ENCODE measurements at regions not wholly inside any gene's neighbourhood (a gene's known extent, or its start where the extent isn't known, plus 50 kb on each side); places are given as distances from the start of the nearest gene placed in this dataset.

- intact Hi-C loops (cut with micrococcal nuclease; ENCODE audit: unreplicated experiment), result no loop called here
- H3K9me3 Mint-ChIP-seq (ENCODE audit: low read depth, unreplicated experiment), result no peaks in the 10 kb centered on the region
- no TSS peak for BruUV-seq (replicated peaks)
- CTCF ChIA-PET, result no interaction called here
- no peak overlapping the region for H3K27ac Mint-ChIP-seq (ENCODE audit: unreplicated experiment)
- H3K27me3 Mint-ChIP-seq (ENCODE audit: unreplicated experiment), result no peaks in the 10 kb centered on the region
- H3K36me3 Mint-ChIP-seq (ENCODE audit: insufficient read depth, unreplicated experiment), result no peaks in the 10 kb centered on the region
- H3K4me1 Mint-ChIP-seq (ENCODE audit: low read depth, unreplicated experiment), result no peaks in the 10 kb centered on the region
- TF ChIP-seq CTCF (IDR thresholded peaks at IDR 0.05; ENCODE audit: unreplicated experiment), result no peak
- no peak for DNase-seq
- no peak overlapping the region for H3K4me3 Mint-ChIP-seq (ENCODE audit: low read depth, unreplicated experiment)
These were observed 226.7 kb upstream of the ARHGAP42 start for GRCh38 chr11:100460426-100460825.

DNA sequence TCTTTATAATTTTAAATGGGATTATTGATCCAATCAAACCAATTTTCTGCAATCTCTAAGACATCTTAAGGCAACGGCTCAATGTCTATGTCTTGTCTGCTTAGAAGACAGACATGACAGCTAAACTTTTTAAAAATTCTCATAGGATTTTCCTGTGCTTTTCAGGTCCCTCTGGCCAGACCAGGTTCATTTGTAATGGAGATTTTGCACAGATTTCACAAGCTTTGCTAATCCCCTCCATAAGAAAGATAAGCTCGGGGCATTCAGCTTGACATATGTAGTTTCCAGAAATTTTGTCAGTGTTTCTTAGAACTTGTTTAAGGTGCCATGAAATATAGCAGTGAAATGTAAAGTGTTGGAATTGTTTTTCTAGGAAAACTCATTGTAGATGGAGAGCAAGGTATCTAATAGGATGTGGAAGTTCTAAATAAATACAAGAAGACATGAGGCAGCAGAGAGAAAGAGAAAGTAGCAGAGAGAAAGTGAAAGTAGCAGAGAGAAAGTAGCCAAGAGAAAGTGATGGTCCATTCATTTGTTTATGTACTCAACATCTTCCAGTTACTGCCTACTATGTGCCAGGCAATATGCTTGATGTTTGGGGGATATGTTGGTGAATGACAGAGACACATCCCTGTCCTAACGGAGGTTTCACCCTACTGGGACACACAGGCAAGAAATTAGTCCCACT is 219.1 kb upstream of the ARHGAP42 start:
- TF ChIP-seq CTCF (IDR thresholded peaks at IDR 0.05; ENCODE audit: unreplicated experiment), result no peak
- BruUV-seq (replicated peaks), result no TSS peak
- Mint-ChIP-seq H3K36me3 (ENCODE audit: insufficient read depth, unreplicated experiment) (no peaks in the 10 kb centered on the region), H3K27me3 (ENCODE audit: unreplicated experiment) (peaks cover 25% of the 10 kb centered on the region), H3K9me3 (ENCODE audit: low read depth, unreplicated experiment) (peaks cover 3% of the 10 kb centered on the region), H3K27ac (ENCODE audit: unreplicated experiment) (no peak overlapping the region), H3K4me1 (ENCODE audit: low read depth, unreplicated experiment) (no peaks in the 10 kb centered on the region), H3K4me3 (ENCODE audit: low read depth, unreplicated experiment) (no peak overlapping the region)
- no peak for DNase-seq
- CTCF ChIA-PET, result interaction anchor here (0.7 kb wide), 1 partner anchor 527 kb away, joined by 3 read pairs; no protein-coding TSS in a partner anchor
- intact Hi-C loops (cut with micrococcal nuclease; ENCODE audit: unreplicated experiment), result no loop called here

- BruUV-seq (replicated peaks), result no TSS peak
- intact Hi-C loops (cut with micrococcal nuclease; ENCODE audit: unreplicated experiment), result no loop called here
- TF ChIP-seq CTCF (IDR thresholded peaks at IDR 0.05; ENCODE audit: unreplicated experiment), result no peak
- no peak overlapping the region for H3K4me3 Mint-ChIP-seq (ENCODE audit: low read depth, unreplicated experiment)
- H3K4me1 Mint-ChIP-seq (ENCODE audit: low read depth, unreplicated experiment), result no peaks in the 10 kb centered on the region
- H3K27ac Mint-ChIP-seq (ENCODE audit: unreplicated experiment), result no peak overlapping the region
- peaks cover 44% of the 10 kb centered on the region for H3K27me3 Mint-ChIP-seq (ENCODE audit: unreplicated experiment)
- CTCF ChIA-PET, result no interaction called here
- DNase-seq, result no peak
- H3K36me3 Mint-ChIP-seq (ENCODE audit: insufficient read depth, unreplicated experiment), result no peaks in the 10 kb centered on the region
- peaks cover 3% of the 10 kb centered on the region for H3K9me3 Mint-ChIP-seq (ENCODE audit: low read depth, unreplicated experiment)
These were observed 217.3 kb upstream of the ARHGAP42 start for GRCh38 chr11:100469835-100470234.

- H3K4me3 Mint-ChIP-seq (ENCODE audit: low read depth, unreplicated experiment), result no peak overlapping the region
- TF ChIP-seq CTCF (IDR thresholded peaks at IDR 0.05; ENCODE audit: unreplicated experiment), result no peak
- no TSS peak for BruUV-seq (replicated peaks)
- no peaks in the 10 kb centered on the region for H3K36me3 Mint-ChIP-seq (ENCODE audit: insufficient read depth, unreplicated experiment)
- no peaks in the 10 kb centered on the region for H3K9me3 Mint-ChIP-seq (ENCODE audit: low read depth, unreplicated experiment)
- CTCF ChIA-PET, result no interaction called here
- H3K27me3 Mint-ChIP-seq (ENCODE audit: unreplicated experiment), result peaks cover 48% of the 10 kb centered on the region
- H3K27ac Mint-ChIP-seq (ENCODE audit: unreplicated experiment), result no peak overlapping the region
- intact Hi-C loops (cut with micrococcal nuclease; ENCODE audit: unreplicated experiment), result no loop called here
- DNase-seq, result no peak
- H3K4me1 Mint-ChIP-seq (ENCODE audit: low read depth, unreplicated experiment), result no peaks in the 10 kb centered on the region
These were observed 214.2 kb upstream of the ARHGAP42 start for GRCh38 chr11:100472727-100473389.
